DOHH2 (cell line): ENCODE measurements at regions not wholly inside any gene's neighbourhood (a gene's known extent, or its start where the extent isn't known, plus 50 kb on each side); places are given as distances from the start of the nearest gene placed in this dataset.
A peak's percentile ranks its signal among the peaks of the same experiment; 100 is the strongest.

Experiments used
- H3F3A ChIP-seq: fragments of 200-600 bp; sonication (generic), shearing (Covaris generic); 2 replicates; pipeline ENCODE4 v1.6.0; 2016; ENCODE audit warnings: antibody characterized with exemption, mild to moderate bottlenecking; ENCODE audit not compliant: control insufficient read depth, insufficient read depth
- H3K27ac ChIP-seq: fragments of 200-600 bp; sonication (generic); 2 replicates; pipeline ENCODE4 v1.5.1; 2014; ENCODE audit warnings: low read depth, mild to moderate bottlenecking, low read length, moderate library complexity
- H3K27me3 ChIP-seq: fragments of 200-600 bp; sonication (generic); 2 replicates; pipeline ENCODE4 v1.6.1; 2014; ENCODE audit warnings: mild to moderate bottlenecking, low read length, mixed read lengths; ENCODE audit not compliant: control insufficient read depth
- H3K36me3 ChIP-seq: fragments of 200-600 bp; sonication (generic); 2 replicates; pipeline ENCODE4 v1.6.1; 2014; ENCODE audit warnings: mild to moderate bottlenecking, low read length, moderate library complexity, mixed read lengths; ENCODE audit not compliant: control insufficient read depth
- H3K4me1 ChIP-seq: fragments of 200-600 bp; sonication (generic); 2 replicates; pipeline ENCODE4 v1.6.1; 2014; ENCODE audit warnings: mild to moderate bottlenecking, low read length, mixed read lengths; ENCODE audit not compliant: control insufficient read depth
- H3K4me2 ChIP-seq: fragments of 200-600 bp; sonication (generic); 2 replicates; pipeline ENCODE4 v1.6.0; 2014; ENCODE audit warnings: mild to moderate bottlenecking, low read length, moderate library complexity
- H3K4me3 ChIP-seq: fragments of 200-600 bp; sonication (generic); 2 replicates; pipeline ENCODE4 v1.5.1; 2014; ENCODE audit warnings: mild to moderate bottlenecking, low read length, mixed read lengths
- H3K79me2 ChIP-seq: fragments of 200-600 bp; sonication (generic); 2 replicates; pipeline ENCODE4 v1.6.1; 2014; ENCODE audit warnings: mild to moderate bottlenecking, low read length, mixed read lengths; ENCODE audit not compliant: control insufficient read depth
- H3K9me2 ChIP-seq: fragments of 200-600 bp; sonication (generic); replicated peaks from 2 replicates; pipeline ENCODE4 v1.6.1; 2014; ENCODE audit warnings: mild to moderate bottlenecking, low read length, mixed read lengths; ENCODE audit not compliant: control insufficient read depth
- H3K9me3 ChIP-seq: fragments of 200-600 bp; sonication (generic); 2 replicates; pipeline ENCODE4 v1.6.1; 2014; ENCODE audit warnings: antibody characterized with exemption, low read length, mixed read lengths; ENCODE audit not compliant: control insufficient read depth, insufficient read depth
- H4K20me1 ChIP-seq: fragments of 200-600 bp; sonication (generic); 2 replicates; pipeline ENCODE4 v1.6.0; 2014; ENCODE audit warnings: low read depth, mild to moderate bottlenecking, antibody characterized with exemption, low read length, moderate library complexity; ENCODE audit not compliant: control insufficient read depth, insufficient read depth
- EZH2phosphoT487 ChIP-seq: fragments of 200-600 bp; sonication (generic); IDR thresholded peaks from 2 replicates; pipeline ENCODE4 v1.6.1; 2017; ENCODE audit warnings: borderline replicate concordance, mild to moderate bottlenecking, antibody characterized with exemption, low read length, moderate library complexity, mixed read lengths
- TF ChIP-seq, protein P1 (sequence below): fragments of 200-600 bp; sonication (generic); IDR thresholded peaks from one replicate; pipeline ENCODE4 v1.5.1; 2014; ENCODE audit warnings: antibody characterized with exemption, mild to moderate bottlenecking, low read depth, low read length; ENCODE audit not compliant: poor library complexity, severe bottlenecking

DNA sequence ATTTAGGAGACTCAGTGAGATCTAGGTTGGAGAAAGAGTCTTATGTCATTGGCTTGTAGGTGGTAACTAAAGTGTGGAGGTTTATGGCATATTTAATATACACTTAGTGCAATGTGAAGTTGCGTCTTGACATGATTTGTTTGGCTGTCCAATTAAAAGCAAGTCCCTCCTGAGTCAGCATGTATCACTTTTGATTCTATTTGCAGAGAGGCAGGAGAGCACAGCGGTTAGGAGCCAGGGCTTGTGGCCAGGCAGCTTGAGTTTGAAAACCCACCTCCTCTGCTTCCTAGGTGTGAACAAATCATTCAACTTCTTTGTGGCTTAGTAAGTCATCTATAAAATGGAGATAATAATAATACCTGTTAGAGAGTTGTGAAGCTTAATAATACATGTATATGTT lies 68.5 kb upstream of the OTX2 start:
- Histone ChIP-seq H3K4me1 (no peaks in the 10 kb centered on the region), H3F3A (no peaks in the 10 kb centered on the region), H3K79me2 (no peaks in the 10 kb centered on the region), H3K27ac (no peak overlapping the region), H3K9me3 (no peaks in the 10 kb centered on the region), H3K4me3 (no peak overlapping the region), H4K20me1 (no peaks in the 10 kb centered on the region), H3K4me2 (no peak overlapping the region), H3K9me2 (no peaks in the 10 kb centered on the region), H3K27me3 (no peaks in the 10 kb centered on the region), H3K36me3 (no peaks in the 10 kb centered on the region)
- no peak for TF ChIP-seq EZH2phosphoT487
- TF ChIP-seq, protein P1, sequence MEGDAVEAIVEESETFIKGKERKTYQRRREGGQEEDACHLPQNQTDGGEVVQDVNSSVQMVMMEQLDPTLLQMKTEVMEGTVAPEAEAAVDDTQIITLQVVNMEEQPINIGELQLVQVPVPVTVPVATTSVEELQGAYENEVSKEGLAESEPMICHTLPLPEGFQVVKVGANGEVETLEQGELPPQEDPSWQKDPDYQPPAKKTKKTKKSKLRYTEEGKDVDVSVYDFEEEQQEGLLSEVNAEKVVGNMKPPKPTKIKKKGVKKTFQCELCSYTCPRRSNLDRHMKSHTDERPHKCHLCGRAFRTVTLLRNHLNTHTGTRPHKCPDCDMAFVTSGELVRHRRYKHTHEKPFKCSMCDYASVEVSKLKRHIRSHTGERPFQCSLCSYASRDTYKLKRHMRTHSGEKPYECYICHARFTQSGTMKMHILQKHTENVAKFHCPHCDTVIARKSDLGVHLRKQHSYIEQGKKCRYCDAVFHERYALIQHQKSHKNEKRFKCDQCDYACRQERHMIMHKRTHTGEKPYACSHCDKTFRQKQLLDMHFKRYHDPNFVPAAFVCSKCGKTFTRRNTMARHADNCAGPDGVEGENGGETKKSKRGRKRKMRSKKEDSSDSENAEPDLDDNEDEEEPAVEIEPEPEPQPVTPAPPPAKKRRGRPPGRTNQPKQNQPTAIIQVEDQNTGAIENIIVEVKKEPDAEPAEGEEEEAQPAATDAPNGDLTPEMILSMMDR: no peak

DNA sequence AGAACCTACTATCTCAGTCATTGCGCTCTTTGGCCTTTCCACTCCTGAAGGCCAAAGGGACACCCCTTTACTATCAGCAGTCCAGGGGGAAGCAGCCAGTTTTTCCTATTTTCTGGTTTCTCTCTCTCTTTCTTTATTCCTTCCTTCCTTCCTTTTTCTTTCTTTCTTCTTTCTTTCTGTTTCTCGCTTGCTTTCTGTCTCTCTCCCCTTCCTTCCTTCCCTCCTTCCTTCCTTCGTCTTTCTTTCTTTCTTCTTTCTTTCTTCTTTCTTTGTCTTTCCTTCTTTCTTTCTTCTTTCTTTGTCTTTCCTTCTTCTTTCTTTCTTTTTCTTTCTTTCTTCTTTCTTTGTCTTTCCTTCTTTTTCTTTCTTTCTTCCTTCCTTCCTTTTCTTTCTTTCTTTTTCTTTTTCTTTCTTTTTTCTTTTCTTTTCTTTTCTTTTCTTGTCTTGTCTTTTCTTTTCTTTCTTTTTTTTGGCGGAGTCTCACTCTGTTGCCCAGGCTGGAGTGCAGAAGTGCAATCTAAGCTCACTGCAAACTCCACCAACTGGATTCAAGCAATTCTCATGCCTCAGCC lies 64.9 kb upstream of the OTX2 start:
- TF ChIP-seq, protein P1: no peak
- no peak for TF ChIP-seq EZH2phosphoT487
- H3K4me3 ChIP-seq: no peak overlapping the region
- H3K27ac ChIP-seq: no peak overlapping the region
- H3K4me1 ChIP-seq: no peaks in the 10 kb centered on the region
- H3K27me3 ChIP-seq: no peaks in the 10 kb centered on the region
- H3K9me3 ChIP-seq: no peaks in the 10 kb centered on the region
- no peaks in the 10 kb centered on the region for H4K20me1 ChIP-seq
- no peak overlapping the region for H3K4me2 ChIP-seq
- no peaks in the 10 kb centered on the region for H3K9me2 ChIP-seq
- H3K79me2 ChIP-seq: no peaks in the 10 kb centered on the region
- H3K36me3 ChIP-seq: no peaks in the 10 kb centered on the region
- H3F3A ChIP-seq: no peaks in the 10 kb centered on the region

DNA sequence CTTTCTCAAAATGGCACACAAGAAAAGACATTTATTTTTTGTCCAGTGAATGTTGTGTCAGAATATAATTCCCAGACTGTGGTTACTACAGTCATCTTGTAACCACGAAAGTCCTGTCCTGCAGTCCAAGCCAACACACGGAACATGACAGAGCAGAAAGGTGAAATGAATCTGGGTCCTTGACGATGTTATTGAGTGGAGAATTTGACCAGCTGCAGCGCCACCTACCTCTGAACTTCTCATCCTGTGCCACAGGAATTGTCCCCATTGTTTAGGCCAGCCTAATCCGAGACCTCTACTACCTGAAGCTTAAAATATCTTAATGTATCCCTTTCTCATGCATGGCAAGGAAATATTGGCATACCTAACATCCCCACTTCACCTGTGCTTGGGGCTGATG lies 64.1 kb upstream of the OTX2 start:
- H3K79me2 ChIP-seq: no peaks in the 10 kb centered on the region
- no peaks in the 10 kb centered on the region for H3K4me1 ChIP-seq
- no peaks in the 10 kb centered on the region for H3K36me3 ChIP-seq
- H3K4me3 ChIP-seq: no peak overlapping the region
- H3F3A ChIP-seq: no peaks in the 10 kb centered on the region
- TF ChIP-seq, protein P1: peak; percentile 58
- TF ChIP-seq EZH2phosphoT487: no peak
- H3K27ac ChIP-seq: no peak overlapping the region
- H3K9me3 ChIP-seq: no peaks in the 10 kb centered on the region
- H3K9me2 ChIP-seq: no peaks in the 10 kb centered on the region
- no peaks in the 10 kb centered on the region for H3K27me3 ChIP-seq
- H4K20me1 ChIP-seq: no peaks in the 10 kb centered on the region
- H3K4me2 ChIP-seq: no peak overlapping the region
